HL-60 (cell line): ENCODE measurements at regions not wholly inside any gene's neighbourhood (a gene's known extent, or its start where the extent isn't known, plus 50 kb on each side); places are given as distances from the start of the nearest gene placed in this dataset.

ENCODE experiments used
- CTCF ChIP-seq: IDR thresholded peaks from one replicate; pipeline ENCODE4 v1.5.1; 2011; ENCODE audit warnings: low read length, control low read depth, inconsistent platforms; ENCODE audit not compliant: insufficient read depth
- GABPA ChIP-seq: IDR thresholded peaks from 2 replicates; pipeline ENCODE4 v1.6.1; 2012; ENCODE audit warnings: low read depth
- POLR2AphosphoS5 ChIP-seq: IDR thresholded peaks from 2 replicates; pipeline ENCODE4 v1.6.1; 2012; ENCODE audit warnings: low read depth
- TF ChIP-seq, protein P1 (sequence below): IDR thresholded peaks from 2 replicates; pipeline ENCODE4 v1.6.1; 2012; ENCODE audit warnings: low read depth; ENCODE audit not compliant: insufficient replicate concordance

- TF ChIP-seq POLR2AphosphoS5 (no peak), CTCF (no peak), GABPA (no peak)
- TF ChIP-seq, protein P1, sequence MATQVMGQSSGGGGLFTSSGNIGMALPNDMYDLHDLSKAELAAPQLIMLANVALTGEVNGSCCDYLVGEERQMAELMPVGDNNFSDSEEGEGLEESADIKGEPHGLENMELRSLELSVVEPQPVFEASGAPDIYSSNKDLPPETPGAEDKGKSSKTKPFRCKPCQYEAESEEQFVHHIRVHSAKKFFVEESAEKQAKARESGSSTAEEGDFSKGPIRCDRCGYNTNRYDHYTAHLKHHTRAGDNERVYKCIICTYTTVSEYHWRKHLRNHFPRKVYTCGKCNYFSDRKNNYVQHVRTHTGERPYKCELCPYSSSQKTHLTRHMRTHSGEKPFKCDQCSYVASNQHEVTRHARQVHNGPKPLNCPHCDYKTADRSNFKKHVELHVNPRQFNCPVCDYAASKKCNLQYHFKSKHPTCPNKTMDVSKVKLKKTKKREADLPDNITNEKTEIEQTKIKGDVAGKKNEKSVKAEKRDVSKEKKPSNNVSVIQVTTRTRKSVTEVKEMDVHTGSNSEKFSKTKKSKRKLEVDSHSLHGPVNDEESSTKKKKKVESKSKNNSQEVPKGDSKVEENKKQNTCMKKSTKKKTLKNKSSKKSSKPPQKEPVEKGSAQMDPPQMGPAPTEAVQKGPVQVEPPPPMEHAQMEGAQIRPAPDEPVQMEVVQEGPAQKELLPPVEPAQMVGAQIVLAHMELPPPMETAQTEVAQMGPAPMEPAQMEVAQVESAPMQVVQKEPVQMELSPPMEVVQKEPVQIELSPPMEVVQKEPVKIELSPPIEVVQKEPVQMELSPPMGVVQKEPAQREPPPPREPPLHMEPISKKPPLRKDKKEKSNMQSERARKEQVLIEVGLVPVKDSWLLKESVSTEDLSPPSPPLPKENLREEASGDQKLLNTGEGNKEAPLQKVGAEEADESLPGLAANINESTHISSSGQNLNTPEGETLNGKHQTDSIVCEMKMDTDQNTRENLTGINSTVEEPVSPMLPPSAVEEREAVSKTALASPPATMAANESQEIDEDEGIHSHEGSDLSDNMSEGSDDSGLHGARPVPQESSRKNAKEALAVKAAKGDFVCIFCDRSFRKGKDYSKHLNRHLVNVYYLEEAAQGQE: no peak
Measured at GRCh38 chr13:73681779-73682178, 452.4 kb downstream of the KLF12 start.
